ENCODE measurements at regions not wholly inside any gene's neighbourhood (a gene's known extent, or its start where the extent isn't known, plus 50 kb on each side); places are given as distances from the start of the nearest gene placed in this dataset.

DNA sequence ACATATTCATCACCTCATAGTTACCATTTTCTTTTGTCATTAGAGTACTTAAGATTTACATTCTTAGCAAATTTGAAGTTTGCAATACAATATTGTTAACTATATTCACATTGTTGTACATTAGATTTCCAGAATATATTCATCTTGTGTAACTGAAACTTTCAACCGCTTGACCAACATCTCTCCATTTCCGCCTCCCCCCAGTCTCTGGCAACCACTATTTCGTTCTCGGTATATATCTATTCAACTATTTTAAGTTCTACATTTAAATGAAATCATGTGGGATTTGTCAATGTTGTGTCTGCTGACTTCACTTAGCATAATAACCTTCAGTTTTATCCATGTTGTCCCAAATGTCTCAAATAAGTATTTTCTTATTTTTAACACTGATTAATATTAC, 274.5 kb upstream of the KIF2B start:
- peaks cover 2% of the 10 kb centered on the region for H3K9me3 ChIP-seq (replicated peaks; ENCODE audit: control insufficient read depth, insufficient read depth, low read length)
- no peak overlapping the region for H3K9ac ChIP-seq (replicated peaks; ENCODE audit: extremely low read depth, insufficient read depth, low read length)
- FAIRE-seq (no peak), DNase-seq (ENCODE audit: low read depth, low spot score) (no peak)
- H4K20me1 ChIP-seq (replicated peaks; ENCODE audit: control insufficient read depth, extremely low read depth, insufficient read depth, low read length) = no peaks in the 10 kb centered on the region
- H3K4me2 ChIP-seq (ENCODE audit: insufficient read depth, low read length) = no peak overlapping the region
- no peaks in the 10 kb centered on the region for H3K36me3 ChIP-seq (ENCODE audit: control insufficient read depth in 2 of 2, extremely low read depth in 1 of 2, insufficient read depth in 2 of 2, low read length in 2 of 2)
- no peaks in the 10 kb centered on the region for H3K9me1 ChIP-seq (replicated peaks; ENCODE audit: control insufficient read depth, extremely low read depth, insufficient read depth, low read length)
- POLR2A ChIA-PET = no interaction called here
- H3K27ac ChIP-seq (ENCODE audit: insufficient read depth, low read depth, low read length) = no peak overlapping the region
- no peaks in the 10 kb centered on the region for H3K79me2 ChIP-seq (ENCODE audit: control insufficient read depth, insufficient read depth, low read length)
- no peaks in the 10 kb centered on the region for H3K27me3 ChIP-seq (ENCODE audit: control insufficient read depth in 2 of 2, insufficient read depth in 2 of 2, low read length in 2 of 2)
- no TSS peak for BruUV-seq (replicated peaks)
- dilution Hi-C loops (cut with MboI; ENCODE audit: extremely low pct_ligation_motif_present, low sequenced_read_pairs) = no loop called here
- no peak overlapping the region for H2AFZ ChIP-seq (ENCODE audit: low read depth, low read length)
- no peaks in the 10 kb centered on the region for H3K4me1 ChIP-seq (ENCODE audit: control insufficient read depth, extremely low read depth, insufficient read depth, low read length)
- no peak for TF ChIP-seq FOS (IDR thresholded peaks at IDR 0.05; ENCODE audit: borderline replicate concordance, insufficient read depth, low read length)
- TF ChIP-seq MYC (IDR thresholded peaks at IDR 0.05; ENCODE audit: low read depth, low read length) = no peak
- TF ChIP-seq POLR2AphosphoS5 (IDR thresholded peaks at IDR 0.05; ENCODE audit: insufficient read depth, low read depth, low read length) = no peak
- TF ChIP-seq, protein P1, sequence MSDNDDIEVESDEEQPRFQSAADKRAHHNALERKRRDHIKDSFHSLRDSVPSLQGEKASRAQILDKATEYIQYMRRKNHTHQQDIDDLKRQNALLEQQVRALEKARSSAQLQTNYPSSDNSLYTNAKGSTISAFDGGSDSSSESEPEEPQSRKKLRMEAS (IDR thresholded peaks at IDR 0.05; ENCODE audit: insufficient read depth, insufficient read length) = no peak
- no peak for TF ChIP-seq EZH2 (IDR thresholded peaks at IDR 0.05; ENCODE audit: borderline replicate concordance, low read depth, low read length, severe bottlenecking)
- no peak for TF ChIP-seq JUN (IDR thresholded peaks at IDR 0.05; ENCODE audit: borderline replicate concordance, insufficient read depth, insufficient read length, low read depth)
- no peak for TF ChIP-seq POLR2A (IDR thresholded peaks at IDR 0.05; ENCODE audit: low read depth, low read length)
- no peak for TF ChIP-seq GATA2 (IDR thresholded peaks at IDR 0.05; ENCODE audit: insufficient read depth, insufficient read length, low read depth, low read length)
- TF ChIP-seq, protein P2, sequence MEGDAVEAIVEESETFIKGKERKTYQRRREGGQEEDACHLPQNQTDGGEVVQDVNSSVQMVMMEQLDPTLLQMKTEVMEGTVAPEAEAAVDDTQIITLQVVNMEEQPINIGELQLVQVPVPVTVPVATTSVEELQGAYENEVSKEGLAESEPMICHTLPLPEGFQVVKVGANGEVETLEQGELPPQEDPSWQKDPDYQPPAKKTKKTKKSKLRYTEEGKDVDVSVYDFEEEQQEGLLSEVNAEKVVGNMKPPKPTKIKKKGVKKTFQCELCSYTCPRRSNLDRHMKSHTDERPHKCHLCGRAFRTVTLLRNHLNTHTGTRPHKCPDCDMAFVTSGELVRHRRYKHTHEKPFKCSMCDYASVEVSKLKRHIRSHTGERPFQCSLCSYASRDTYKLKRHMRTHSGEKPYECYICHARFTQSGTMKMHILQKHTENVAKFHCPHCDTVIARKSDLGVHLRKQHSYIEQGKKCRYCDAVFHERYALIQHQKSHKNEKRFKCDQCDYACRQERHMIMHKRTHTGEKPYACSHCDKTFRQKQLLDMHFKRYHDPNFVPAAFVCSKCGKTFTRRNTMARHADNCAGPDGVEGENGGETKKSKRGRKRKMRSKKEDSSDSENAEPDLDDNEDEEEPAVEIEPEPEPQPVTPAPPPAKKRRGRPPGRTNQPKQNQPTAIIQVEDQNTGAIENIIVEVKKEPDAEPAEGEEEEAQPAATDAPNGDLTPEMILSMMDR (IDR thresholded peaks at IDR 0.05; ENCODE audit: extremely low read depth in 1 of 2, insufficient read depth in 1 of 2, low read depth in 1 of 2, low read length in 2 of 2) = no peak
- H3K4me3 ChIP-seq (replicated peaks in 1 of 3; ENCODE audit: insufficient read depth in 1 of 3, low read depth in 1 of 3, low read length in 3 of 3) = no peak overlapping the region
- CTCF ChIA-PET = no interaction called here
- intact Hi-C loops (cut with micrococcal nuclease) = no loop called here
